Endodermal cell (in vitro differentiated cells): ENCODE measurements at regions not wholly inside any gene's neighbourhood (a gene's known extent, or its start where the extent isn't known, plus 50 kb on each side); places are given as distances from the start of the nearest gene placed in this dataset.

Source experiments
- DNase-seq: peaks from one replicate; pipeline ENCODE4 v3.0.0-alpha.2; 2017
- H3K27ac ChIP-seq: 2 replicates; pipeline ENCODE4 v1.5.1; 2013; ENCODE audit warnings: mild to moderate bottlenecking, low read depth, low read length, moderate library complexity
- H3K27me3 ChIP-seq: 2 replicates; pipeline ENCODE4 v1.6.1; 2013; ENCODE audit warnings: mild to moderate bottlenecking, low read length, moderate library complexity; ENCODE audit not compliant: insufficient read depth, control insufficient read depth, poor library complexity, severe bottlenecking
- H3K36me3 ChIP-seq: 2 replicates; pipeline ENCODE4 v1.7.0; 2013; ENCODE audit warnings: mild to moderate bottlenecking, low read length, moderate library complexity; ENCODE audit not compliant: control insufficient read depth, insufficient read depth
- H3K4me1 ChIP-seq: one replicate; pipeline ENCODE4 v1.7.0; 2013; ENCODE audit warnings: low read length; ENCODE audit not compliant: control insufficient read depth, insufficient read depth
- H3K4me3 ChIP-seq: 2 replicates; pipeline ENCODE4 v1.5.1; 2013; ENCODE audit warnings: mild to moderate bottlenecking, low read length, moderate library complexity
- H3K9ac ChIP-seq: 2 replicates; pipeline ENCODE4 v1.6.1; 2013; ENCODE audit warnings: mild to moderate bottlenecking, low read length, moderate library complexity; ENCODE audit not compliant: poor library complexity, severe bottlenecking; ENCODE audit errors: extremely low read depth
- H3K9me3 ChIP-seq: 2 replicates; pipeline ENCODE4 v1.6.1; 2013; ENCODE audit warnings: mild to moderate bottlenecking, low read length, moderate library complexity; ENCODE audit not compliant: control insufficient read depth
- H3K27ac Mint-ChIP-seq: 2 replicates; pipeline ENCODE4 v1.8.0; 2020; ENCODE audit warnings: mixed read lengths
- H3K27me3 Mint-ChIP-seq: 2 replicates; pipeline ENCODE4 v1.8.0; 2021; ENCODE audit warnings: mild to moderate bottlenecking, mixed read lengths; ENCODE audit not compliant: insufficient read depth
- H3K36me3 Mint-ChIP-seq: 2 replicates; pipeline ENCODE4 v1.8.0; 2020; ENCODE audit warnings: low read depth, mixed read lengths
- H3K4me1 Mint-ChIP-seq: 2 replicates; pipeline ENCODE4 v1.8.0; 2020; ENCODE audit warnings: mixed read lengths
- H3K4me3 Mint-ChIP-seq: 2 replicates; pipeline ENCODE4 v1.8.0; 2020; ENCODE audit warnings: mild to moderate bottlenecking, moderate library complexity, mixed read lengths
- H3K9me3 Mint-ChIP-seq: 2 replicates; pipeline ENCODE4 v1.8.0; 2020; ENCODE audit warnings: mild to moderate bottlenecking, mixed read lengths
- WGBS, 2 experiments: methylation state at CpG; one replicate each; pipeline versions ENCODE4 v1.1.5 to v1.1.7; 2013; ENCODE audit warnings: missing lambda C conversion rate in 2 of 2, mixed read lengths in 1 of 2; ENCODE audit not compliant: insufficient coverage in 1 of 2, insufficient read length in 1 of 2; 5-methylcytosine and 5-hydroxymethylcytosine counted together
- TF ChIP-seq, protein P1 (sequence below): fragments of 200-600 bp; sonication (generic); conservative IDR thresholded peaks from 2 replicates; pipeline ENCODE4 v1.5.0; 2021; ENCODE audit warnings: antibody characterized with exemption, mild to moderate bottlenecking

DNA sequence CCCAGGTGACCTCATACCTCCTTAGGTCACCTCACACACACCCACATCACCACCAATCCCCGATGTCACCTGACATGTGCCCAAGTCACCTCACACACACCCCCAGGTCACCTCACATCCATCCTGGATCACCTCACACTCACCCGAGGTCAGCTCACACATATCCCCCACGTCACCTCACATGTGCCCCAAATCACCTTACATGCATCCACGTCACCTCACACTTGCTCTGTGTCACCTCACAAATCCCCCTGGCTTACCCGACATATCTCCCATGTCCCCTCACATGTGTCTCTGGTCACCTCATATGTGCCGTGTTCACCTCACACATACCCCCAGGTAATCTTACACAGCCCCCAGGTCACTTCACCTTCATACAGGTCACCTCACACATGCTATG, 864.6 kb downstream of the TMEM121 start:
- TF ChIP-seq, protein P1, sequence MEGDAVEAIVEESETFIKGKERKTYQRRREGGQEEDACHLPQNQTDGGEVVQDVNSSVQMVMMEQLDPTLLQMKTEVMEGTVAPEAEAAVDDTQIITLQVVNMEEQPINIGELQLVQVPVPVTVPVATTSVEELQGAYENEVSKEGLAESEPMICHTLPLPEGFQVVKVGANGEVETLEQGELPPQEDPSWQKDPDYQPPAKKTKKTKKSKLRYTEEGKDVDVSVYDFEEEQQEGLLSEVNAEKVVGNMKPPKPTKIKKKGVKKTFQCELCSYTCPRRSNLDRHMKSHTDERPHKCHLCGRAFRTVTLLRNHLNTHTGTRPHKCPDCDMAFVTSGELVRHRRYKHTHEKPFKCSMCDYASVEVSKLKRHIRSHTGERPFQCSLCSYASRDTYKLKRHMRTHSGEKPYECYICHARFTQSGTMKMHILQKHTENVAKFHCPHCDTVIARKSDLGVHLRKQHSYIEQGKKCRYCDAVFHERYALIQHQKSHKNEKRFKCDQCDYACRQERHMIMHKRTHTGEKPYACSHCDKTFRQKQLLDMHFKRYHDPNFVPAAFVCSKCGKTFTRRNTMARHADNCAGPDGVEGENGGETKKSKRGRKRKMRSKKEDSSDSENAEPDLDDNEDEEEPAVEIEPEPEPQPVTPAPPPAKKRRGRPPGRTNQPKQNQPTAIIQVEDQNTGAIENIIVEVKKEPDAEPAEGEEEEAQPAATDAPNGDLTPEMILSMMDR: no peak
- Histone ChIP-seq H3K9me3 (peaks cover 81% of the 10 kb centered on the region), H3K4me1 (no peaks in the 10 kb centered on the region), H3K4me3 (no peak overlapping the region), H3K27ac (no peak overlapping the region), H3K27me3 (no peaks in the 10 kb centered on the region), H3K36me3 (no peaks in the 10 kb centered on the region), H3K9ac (no peak overlapping the region)
- Mint-ChIP-seq H3K4me1 (no peaks in the 10 kb centered on the region), H3K9me3 (peaks cover 93% of the 10 kb centered on the region), H3K36me3 (no peaks in the 10 kb centered on the region), H3K4me3 (no peak overlapping the region), H3K27me3 (no peaks in the 10 kb centered on the region), H3K27ac (no peak overlapping the region)
- 64 to 75% methylated on average over 3 to 6 of the region's 6 CpGs for WGBS, 2 experiments
- no peak for DNase-seq

- Histone ChIP-seq H3K9ac (no peak overlapping the region), H3K36me3 (no peaks in the 10 kb centered on the region), H3K4me1 (no peaks in the 10 kb centered on the region), H3K27ac (no peak overlapping the region), H3K4me3 (no peak overlapping the region), H3K9me3 (peaks cover 79% of the 10 kb centered on the region), H3K27me3 (no peaks in the 10 kb centered on the region)
- H3K27me3 Mint-ChIP-seq: no peaks in the 10 kb centered on the region
- H3K36me3 Mint-ChIP-seq: no peaks in the 10 kb centered on the region
- 40 to 60% methylated on average over 1 to 2 of the region's 2 CpGs for WGBS, 2 experiments
- no peak for DNase-seq
- TF ChIP-seq, protein P1: no peak
- no peak overlapping the region for H3K27ac Mint-ChIP-seq
- H3K4me3 Mint-ChIP-seq: no peak overlapping the region
- H3K9me3 Mint-ChIP-seq: peaks cover 90% of the 10 kb centered on the region
- no peaks in the 10 kb centered on the region for H3K4me1 Mint-ChIP-seq
Observed at GRCh38 chr14:106393742-106394141, 867.4 kb downstream of the TMEM121 start.

DNA sequence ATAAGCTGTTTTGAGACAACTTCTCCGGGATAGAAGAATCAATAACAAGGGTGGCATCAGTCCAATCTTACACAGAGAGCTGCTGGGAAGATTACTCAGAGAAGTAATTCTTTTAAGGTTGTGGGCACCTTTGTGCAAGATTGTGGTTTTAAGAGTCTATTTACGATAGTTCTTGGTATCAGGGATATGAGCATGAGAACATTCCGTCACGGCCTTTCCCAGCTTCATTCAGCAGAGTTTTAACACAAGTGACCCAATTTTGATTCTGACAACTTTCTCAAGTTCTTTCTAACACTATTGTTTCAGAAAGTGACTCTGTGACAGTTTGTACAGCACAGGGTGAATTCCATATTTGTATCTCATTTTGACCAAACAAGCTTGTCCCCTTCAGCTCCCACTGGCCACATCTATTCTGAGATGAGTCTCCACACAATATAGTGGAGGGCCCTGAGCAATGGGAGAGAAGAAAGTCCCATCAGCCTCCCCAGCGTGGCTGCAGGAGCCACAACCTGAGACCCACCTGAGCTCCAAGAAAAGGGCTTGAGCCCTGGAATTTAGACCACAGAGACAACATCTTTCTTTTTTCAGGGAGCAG, 869.2 kb downstream of the TMEM121 start:
- H3K27me3 Mint-ChIP-seq: no peaks in the 10 kb centered on the region
- peaks cover 79% of the 10 kb centered on the region for H3K9me3 Mint-ChIP-seq
- Histone ChIP-seq H3K27me3 (no peaks in the 10 kb centered on the region), H3K4me1 (no peaks in the 10 kb centered on the region), H3K9ac (no peak overlapping the region), H3K27ac (no peak overlapping the region), H3K4me3 (no peak overlapping the region), H3K9me3 (peaks cover 70% of the 10 kb centered on the region), H3K36me3 (no peaks in the 10 kb centered on the region)
- no peak overlapping the region for H3K27ac Mint-ChIP-seq
- no peaks in the 10 kb centered on the region for H3K4me1 Mint-ChIP-seq
- no peaks in the 10 kb centered on the region for H3K36me3 Mint-ChIP-seq
- no peak overlapping the region for H3K4me3 Mint-ChIP-seq
- DNase-seq: no peak
- TF ChIP-seq, protein P1: no peak
- 58 to 64% methylated on average over 3 to 5 of the region's 5 CpGs for WGBS, 2 experiments
